G401.6 (cell line): ENCODE measurements at regions not wholly inside any gene's neighbourhood (a gene's known extent, or its start where the extent isn't known, plus 50 kb on each side); places are given as distances from the start of the nearest gene placed in this dataset.

ENCODE experiments used
- FAIRE-seq: peaks from 2 replicates; lab custom pipeline; 2012; peaks lifted over from hg19 to GRCh38; lab: Jason Lieb, UNC

GRCh38 chr15:96524676-96525417, 194.3 kb downstream of the NR2F2 start:
- FAIRE-seq = no peak

GRCh38 chr15:96535148-96535547, 204.6 kb downstream of the NR2F2 start:
- FAIRE-seq = no peak

GRCh38 chr15:96538491-96538890, 208.0 kb downstream of the NR2F2 start:
- no peak for FAIRE-seq

GRCh38 chr15:96540283-96540682, 209.8 kb downstream of the NR2F2 start:
- no peak for FAIRE-seq

- no peak for FAIRE-seq
Measured at GRCh38 chr15:96542130-96542770, 211.8 kb downstream of the NR2F2 start.

- no peak for FAIRE-seq
Measured at GRCh38 chr15:96544162-96544756, 213.8 kb downstream of the NR2F2 start.

GRCh38 chr15:96549136-96549535, 218.6 kb downstream of the NR2F2 start:
- FAIRE-seq = no peak

- no peak for FAIRE-seq
Measured at GRCh38 chr15:96551196-96551595, 220.7 kb downstream of the NR2F2 start.

GRCh38 chr15:96551722-96552121, 221.2 kb downstream of the NR2F2 start:
- no peak for FAIRE-seq

GRCh38 chr15:96553006-96553405, 222.5 kb downstream of the NR2F2 start:
- no peak for FAIRE-seq

GRCh38 chr15:96553451-96553850, 223.0 kb downstream of the NR2F2 start:
- no peak for FAIRE-seq

- FAIRE-seq = no peak
Measured at GRCh38 chr15:96553931-96554330, 223.4 kb downstream of the NR2F2 start.

GRCh38 chr15:96554541-96554940, 224.0 kb downstream of the NR2F2 start:
- FAIRE-seq = no peak

GRCh38 chr15:96559087-96559486, 228.6 kb downstream of the NR2F2 start:
- FAIRE-seq = no peak

- FAIRE-seq = no peak
Measured at GRCh38 chr15:96559631-96560030, 229.1 kb downstream of the NR2F2 start.

GRCh38 chr15:96560246-96560895, 229.9 kb downstream of the NR2F2 start:
- no peak for FAIRE-seq

GRCh38 chr15:96561593-96561992, 231.1 kb downstream of the NR2F2 start:
- no peak for FAIRE-seq

GRCh38 chr15:96564546-96564945, 234.0 kb downstream of the NR2F2 start:
- no peak for FAIRE-seq

GRCh38 chr15:96565266-96565665, 234.8 kb downstream of the NR2F2 start:
- no peak for FAIRE-seq

GRCh38 chr15:96574782-96575181, 244.3 kb downstream of the NR2F2 start:
- no peak for FAIRE-seq

GRCh38 chr15:96576596-96576995, 246.1 kb downstream of the NR2F2 start:
- no peak for FAIRE-seq

- no peak for FAIRE-seq
Measured at GRCh38 chr15:96578393-96578792, 247.9 kb downstream of the NR2F2 start.

GRCh38 chr15:96581371-96581770, 250.9 kb downstream of the NR2F2 start:
- no peak for FAIRE-seq
